PFSK-1 (cell line): ENCODE measurements at regions not wholly inside any gene's neighbourhood (a gene's known extent, or its start where the extent isn't known, plus 50 kb on each side); places are given as distances from the start of the nearest gene placed in this dataset.

Experiments used
- FOXP2 ChIP-seq: optimal IDR thresholded peaks from 2 replicates; pipeline ENCODE3; 2011; ENCODE audit warnings: borderline replicate concordance, control low read depth, inconsistent platforms; ENCODE audit not compliant: insufficient read depth; ENCODE audit errors: extremely low read length, extremely low read depth
- POLR2AphosphoS5 ChIP-seq: IDR thresholded peaks from 2 replicates; pipeline ENCODE4 v1.6.1; 2012; ENCODE audit warnings: low read depth, mild to moderate bottlenecking, control low read depth, low read length, moderate library complexity
- REST ChIP-seq, 2 experiments: IDR thresholded peaks; 2 replicates each; pipeline versions ENCODE4 v1.6.1 to v1.8.0; 2011 to 2012; ENCODE audit warnings: low read depth in 2 of 2, low read length in 2 of 2, control low read depth in 1 of 2, inconsistent platforms in 1 of 2, mild to moderate bottlenecking in 1 of 2, moderate library complexity in 1 of 2; ENCODE audit not compliant: insufficient read depth in 1 of 2
- SIN3A ChIP-seq: IDR thresholded peaks from 2 replicates; pipeline ENCODE4 v1.6.1; 2012; ENCODE audit warnings: mild to moderate bottlenecking, low read length, moderate library complexity, borderline replicate concordance; ENCODE audit not compliant: insufficient read depth
- TAF1 ChIP-seq: IDR thresholded peaks from 2 replicates; pipeline ENCODE4 v1.6.1; 2012; ENCODE audit warnings: low read length, control low read depth, borderline replicate concordance; ENCODE audit not compliant: insufficient read depth

- no peak for TF ChIP-seq SIN3A
- no peak for TF ChIP-seq REST (IDR thresholded peaks at IDR 0.05; ENCODE audit: insufficient read depth in 1 of 2, low read depth in 2 of 2, low read length in 2 of 2)
- no peak for TF ChIP-seq POLR2AphosphoS5
- TF ChIP-seq TAF1, result no peak
- no peak for TF ChIP-seq FOXP2
Observed at GRCh38 chr11:116177521-116178210, 595.1 kb downstream of the BUD13 start.

GRCh38 chr11:116176484-116177005, 596.2 kb downstream of the BUD13 start:
- TF ChIP-seq TAF1 (no peak), POLR2AphosphoS5 (no peak), FOXP2 (no peak), SIN3A (no peak), REST (IDR thresholded peaks at IDR 0.05; ENCODE audit: insufficient read depth in 1 of 2, low read depth in 2 of 2, low read length in 2 of 2) (no peak)

- no peak for TF ChIP-seq REST (IDR thresholded peaks at IDR 0.05; ENCODE audit: insufficient read depth in 1 of 2, low read depth in 2 of 2, low read length in 2 of 2)
- TF ChIP-seq POLR2AphosphoS5, result no peak
- TF ChIP-seq SIN3A, result no peak
- TF ChIP-seq TAF1, result no peak
- no peak for TF ChIP-seq FOXP2
Observed at GRCh38 chr11:116175707-116176106, 597.1 kb downstream of the BUD13 start.

GRCh38 chr11:116173941-116174911, 598.6 kb downstream of the BUD13 start:
- TF ChIP-seq REST (IDR thresholded peaks at IDR 0.05; ENCODE audit: insufficient read depth in 1 of 2, low read depth in 2 of 2, low read length in 2 of 2), result no peak
- TF ChIP-seq POLR2AphosphoS5, result no peak
- no peak for TF ChIP-seq SIN3A
- TF ChIP-seq TAF1, result no peak
- TF ChIP-seq FOXP2, result no peak

GRCh38 chr11:116173506-116173905, 599.3 kb downstream of the BUD13 start:
- TF ChIP-seq POLR2AphosphoS5 (no peak), SIN3A (no peak), REST (IDR thresholded peaks at IDR 0.05; ENCODE audit: insufficient read depth in 1 of 2, low read depth in 2 of 2, low read length in 2 of 2) (no peak), FOXP2 (no peak), TAF1 (no peak)
